ENCODE measurements at regions not wholly inside any gene's neighbourhood (a gene's known extent, or its start where the extent isn't known, plus 50 kb on each side); places are given as distances from the start of the nearest gene placed in this dataset.
"Not testable (repeated sequence)": the region's sequence is repeated elsewhere in the genome, so short reads cannot be mapped to it uniquely, and the experiment has no call there.

DNA sequence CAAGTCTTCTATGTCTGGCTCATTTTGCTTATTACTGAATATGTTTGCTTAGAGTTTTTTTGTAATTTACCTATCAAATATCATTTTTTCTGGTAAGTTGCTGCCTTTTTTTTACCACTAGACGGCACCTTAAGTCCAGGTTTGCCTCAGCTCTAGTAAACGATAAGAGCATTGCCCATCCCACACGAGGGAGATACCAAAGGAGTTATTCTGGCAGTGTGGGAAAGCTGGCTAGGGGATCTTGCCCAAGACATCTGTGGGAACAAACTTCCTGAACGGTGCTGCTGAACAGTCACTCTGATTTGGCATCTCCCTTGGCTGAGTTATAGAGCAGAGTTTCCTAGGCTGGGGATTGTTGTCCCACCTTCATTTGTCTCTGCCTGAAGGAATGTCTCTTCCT, 306.4 kb downstream of the COL12A1 start:
- no peak overlapping the region for H3K4me3 ChIP-seq (ENCODE audit: low read length)
- H3K27ac ChIP-seq (ENCODE audit: low read length): no peak overlapping the region
- no peak overlapping the region for H3K27ac Mint-ChIP-seq
- no peaks in the 10 kb centered on the region for H3K36me3 ChIP-seq (ENCODE audit: control insufficient read depth, insufficient read depth, low read length)
- no peaks in the 10 kb centered on the region for H3K27me3 ChIP-seq (ENCODE audit: control insufficient read depth, insufficient read depth, low read length)
- H3K4me3 Mint-ChIP-seq: no peak overlapping the region
- ATAC-seq: no peak
- WGBS (ENCODE audit: insufficient coverage): 78% methylated on average over 4 of the region's 4 CpGs
- no peak for TF ChIP-seq CTCF (IDR thresholded peaks at IDR 0.05)
- H3K36me3 Mint-ChIP-seq: no peaks in the 10 kb centered on the region
- no peaks in the 10 kb centered on the region for H3K27me3 Mint-ChIP-seq (ENCODE audit: low read depth in 2 of 2)
- no peaks in the 10 kb centered on the region for H3K4me1 Mint-ChIP-seq
- H3K9me3 Mint-ChIP-seq: peaks cover 23 to 32% of the 10 kb centered on the region in 2 donors
- DNase-seq: no peak
- H3K4me1 ChIP-seq (ENCODE audit: control insufficient read depth, insufficient read depth, low read length): no peaks in the 10 kb centered on the region
- H3K9me3 ChIP-seq (ENCODE audit: control insufficient read depth, insufficient read depth, low read length): peaks cover 5% of the 10 kb centered on the region
- intact Hi-C loops (cut with micrococcal nuclease): no loop called here

DNA sequence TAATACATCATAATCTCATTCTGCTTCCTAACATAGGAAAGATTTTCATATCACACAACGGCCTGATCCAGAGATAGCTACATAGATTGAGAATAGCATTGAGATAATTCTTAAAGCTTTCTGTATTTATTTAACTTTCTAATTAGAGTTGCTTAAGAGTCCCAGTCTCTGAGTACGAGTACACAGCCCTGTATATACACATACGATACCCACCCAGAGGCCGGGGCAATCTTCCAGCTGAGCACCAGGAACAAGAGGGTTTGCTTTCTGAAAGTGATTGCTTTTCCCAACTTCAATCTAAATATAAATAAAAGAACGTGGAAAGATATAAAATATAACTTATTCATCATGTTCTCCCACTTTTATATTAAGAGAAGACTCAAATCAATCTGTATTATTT, 313.8 kb downstream of the COL12A1 start:
- peaks cover 8% of the 10 kb centered on the region for H3K36me3 Mint-ChIP-seq
- H3K4me1 Mint-ChIP-seq: no peaks in the 10 kb centered on the region
- Histone ChIP-seq H3K9me3 (ENCODE audit: control insufficient read depth, insufficient read depth, low read length) (peaks cover 6% of the 10 kb centered on the region), H3K27me3 (ENCODE audit: control insufficient read depth, insufficient read depth, low read length) (no peaks in the 10 kb centered on the region), H3K27ac (ENCODE audit: low read length) (no peak overlapping the region), H3K36me3 (ENCODE audit: control insufficient read depth, insufficient read depth, low read length) (no peaks in the 10 kb centered on the region), H3K4me3 (ENCODE audit: low read length) (no peak overlapping the region), H3K4me1 (ENCODE audit: control insufficient read depth, insufficient read depth, low read length) (no peaks in the 10 kb centered on the region)
- no peak for ATAC-seq
- no peak for TF ChIP-seq CTCF (IDR thresholded peaks at IDR 0.05)
- intact Hi-C loops (cut with micrococcal nuclease): no loop called here
- H3K4me3 Mint-ChIP-seq: no peak overlapping the region
- no peak for DNase-seq
- whole genome bisulfite sequencing (ENCODE audit: insufficient coverage): 80% methylated on average over 3 of the region's 5 CpGs
- no peaks in the 10 kb centered on the region for H3K27me3 Mint-ChIP-seq (ENCODE audit: low read depth in 2 of 2)
- H3K9me3 Mint-ChIP-seq: peaks cover 19 to 21% of the 10 kb centered on the region in 2 donors
- no peak overlapping the region for H3K27ac Mint-ChIP-seq

GRCh38 chr6:74891349-74891831, 314.5 kb downstream of the COL12A1 start:
- TF ChIP-seq CTCF (IDR thresholded peaks at IDR 0.05): no peak
- Histone ChIP-seq H3K27me3 (ENCODE audit: control insufficient read depth, insufficient read depth, low read length) (no peaks in the 10 kb centered on the region), H3K4me1 (ENCODE audit: control insufficient read depth, insufficient read depth, low read length) (no peaks in the 10 kb centered on the region), H3K27ac (ENCODE audit: low read length) (no peak overlapping the region), H3K9me3 (ENCODE audit: control insufficient read depth, insufficient read depth, low read length) (peaks cover 6% of the 10 kb centered on the region), H3K4me3 (ENCODE audit: low read length) (no peak overlapping the region), H3K36me3 (ENCODE audit: control insufficient read depth, insufficient read depth, low read length) (no peaks in the 10 kb centered on the region)
- intact Hi-C loops (cut with micrococcal nuclease): no loop called here
- no peak overlapping the region for H3K27ac Mint-ChIP-seq
- WGBS (ENCODE audit: insufficient coverage): 87% methylated on average over 3 of the region's 4 CpGs
- H3K36me3 Mint-ChIP-seq: peaks cover 8% of the 10 kb centered on the region
- no peaks in the 10 kb centered on the region for H3K4me1 Mint-ChIP-seq
- ATAC-seq: no peak
- peaks cover 16 to 20% of the 10 kb centered on the region in 2 donors for H3K9me3 Mint-ChIP-seq
- H3K27me3 Mint-ChIP-seq (ENCODE audit: low read depth in 2 of 2): no peaks in the 10 kb centered on the region
- no peak for DNase-seq
- H3K4me3 Mint-ChIP-seq: no peak overlapping the region

DNA sequence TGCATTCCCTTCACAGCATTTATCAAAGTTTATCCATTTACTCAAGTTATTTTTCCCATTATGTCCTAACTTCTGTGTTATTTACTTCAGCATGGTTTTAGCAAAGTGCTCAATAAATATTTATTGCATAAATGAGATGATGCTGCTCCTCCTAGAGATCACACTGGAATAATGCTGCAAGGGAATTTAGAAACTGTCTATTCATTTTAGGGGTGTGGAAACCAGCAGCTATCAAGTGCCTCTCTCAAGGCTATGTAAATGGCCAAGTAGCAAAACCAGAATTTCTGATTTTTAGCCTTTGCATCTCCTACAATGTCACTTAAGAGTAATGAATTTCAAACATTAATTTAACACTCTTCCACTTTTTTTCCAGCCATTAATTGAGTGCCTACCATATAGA, 316.2 kb downstream of the COL12A1 start:
- H3K4me3 ChIP-seq (ENCODE audit: low read length): no peak overlapping the region
- intact Hi-C loops (cut with micrococcal nuclease): no loop called here
- TF ChIP-seq CTCF (IDR thresholded peaks at IDR 0.05): no peak
- H3K36me3 Mint-ChIP-seq: peaks cover 8% of the 10 kb centered on the region
- DNase-seq: no peak
- H3K4me1 ChIP-seq (ENCODE audit: control insufficient read depth, insufficient read depth, low read length): no peaks in the 10 kb centered on the region
- no peak for ATAC-seq
- H3K4me1 Mint-ChIP-seq: no peaks in the 10 kb centered on the region
- no peak overlapping the region for H3K27ac Mint-ChIP-seq
- H3K9me3 Mint-ChIP-seq: peaks cover 17 to 18% of the 10 kb centered on the region in 2 donors
- no peaks in the 10 kb centered on the region for H3K27me3 ChIP-seq (ENCODE audit: control insufficient read depth, insufficient read depth, low read length)
- peaks cover 6% of the 10 kb centered on the region for H3K9me3 ChIP-seq (ENCODE audit: control insufficient read depth, insufficient read depth, low read length)
- no peaks in the 10 kb centered on the region for H3K36me3 ChIP-seq (ENCODE audit: control insufficient read depth, insufficient read depth, low read length)
- H3K4me3 Mint-ChIP-seq: no peak overlapping the region
- no peak overlapping the region for H3K27ac ChIP-seq (ENCODE audit: low read length)
- H3K27me3 Mint-ChIP-seq (ENCODE audit: low read depth in 2 of 2): no peaks in the 10 kb centered on the region

- H3K9me3 ChIP-seq (ENCODE audit: control insufficient read depth, insufficient read depth, low read length); H3K4me3 Mint-ChIP-seq; ATAC-seq; DNase-seq; H3K4me1 Mint-ChIP-seq; H3K36me3 ChIP-seq (ENCODE audit: control insufficient read depth, insufficient read depth, low read length); H3K27ac Mint-ChIP-seq; intact Hi-C loops (cut with micrococcal nuclease); H3K36me3 Mint-ChIP-seq; H3K27ac ChIP-seq (ENCODE audit: low read length); H3K4me1 ChIP-seq (ENCODE audit: control insufficient read depth, insufficient read depth, low read length); H3K27me3 ChIP-seq (ENCODE audit: control insufficient read depth, insufficient read depth, low read length); H3K4me3 ChIP-seq (ENCODE audit: low read length); H3K27me3 Mint-ChIP-seq (ENCODE audit: low read depth in 2 of 2): not testable (repeated sequence)
- 91% methylated on average over 6 of the region's 6 CpGs for WGBS (ENCODE audit: insufficient coverage)
- peaks cover 17 to 18% of the 10 kb centered on the region in 2 donors for H3K9me3 Mint-ChIP-seq
These were observed 317.1 kb downstream of the COL12A1 start for GRCh38 chr6:74888741-74889140.
